GM19324 (cell line): ENCODE measurements at regions not wholly inside any gene's neighbourhood (a gene's known extent, or its start where the extent isn't known, plus 50 kb on each side); places are given as distances from the start of the nearest gene placed in this dataset.

Source experiments
- ATAC-seq: cut with Tn5 transposase; IDR thresholded peaks from one replicate; pipeline ENCODE4 v1.9.1; 2021; ENCODE audit warnings: mild to moderate bottlenecking, moderate library complexity; ENCODE audit not compliant: unreplicated experiment, low FRiP score

GRCh38 chr10:128451879-128452278 is 325.7 kb upstream of the MKI67 start:
- no peak for ATAC-seq

DNA sequence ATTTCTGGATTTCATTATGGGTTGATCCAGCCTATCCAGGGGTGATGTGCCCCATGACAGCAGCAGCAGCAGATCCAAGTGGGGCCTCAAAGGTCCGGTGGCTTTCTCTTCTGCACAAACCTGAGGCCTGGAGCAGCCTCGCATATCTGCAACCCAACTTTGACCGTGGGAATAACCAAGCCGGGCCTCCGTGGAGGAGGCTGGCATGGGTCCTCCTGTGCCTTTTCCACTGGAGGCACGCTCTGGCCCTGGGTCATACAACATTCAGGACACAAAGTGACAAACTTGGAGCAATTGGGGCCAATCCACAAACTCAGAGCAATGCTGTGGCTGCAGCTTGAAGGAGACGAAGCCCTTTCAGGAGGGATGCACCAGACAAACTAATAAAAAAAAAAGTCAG is 330.0 kb upstream of the MKI67 start:
- ATAC-seq = no peak

DNA sequence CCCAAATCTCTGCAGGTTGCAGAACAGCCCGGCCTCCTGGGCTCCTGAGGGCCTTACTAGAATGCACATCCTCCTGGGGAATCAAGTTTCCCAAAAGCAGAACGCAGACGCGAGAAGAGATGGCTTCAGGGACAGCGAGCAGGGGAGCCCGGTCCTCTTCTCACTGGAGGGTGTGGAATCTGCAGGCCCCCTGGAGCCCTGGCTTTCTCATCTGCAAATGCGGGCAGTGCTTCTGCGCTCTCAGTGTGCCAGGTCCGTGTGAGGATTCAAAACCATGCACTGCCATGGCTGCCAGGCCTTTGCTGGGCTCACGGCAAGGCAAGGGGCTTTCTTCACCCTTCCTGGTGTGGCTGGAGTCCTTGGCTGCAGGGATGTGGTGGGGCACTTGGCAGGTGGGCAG is 330.9 kb upstream of the MKI67 start:
- ATAC-seq = no peak

DNA sequence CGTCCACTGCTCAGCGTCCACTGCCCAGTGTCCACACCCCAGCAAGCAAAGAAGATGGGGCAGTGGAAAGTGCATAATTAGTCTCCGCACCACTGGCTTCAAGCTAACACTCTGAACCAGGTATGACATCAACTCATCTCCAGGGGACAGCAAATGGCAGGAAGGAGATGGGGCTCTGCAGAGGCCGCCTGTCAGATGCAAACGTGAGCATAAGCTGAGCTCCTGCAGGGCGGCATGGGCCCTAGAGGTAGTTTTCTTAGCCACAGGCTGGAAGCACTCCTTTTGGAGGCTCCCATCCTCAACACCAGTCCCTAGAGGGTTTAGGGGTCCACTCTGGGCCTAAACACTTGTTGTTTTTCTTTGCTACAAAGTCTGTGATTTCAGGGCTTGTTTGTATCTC is 335.8 kb upstream of the MKI67 start:
- ATAC-seq = no peak

GRCh38 chr10:128462844-128463243 is 336.6 kb upstream of the MKI67 start:
- no peak for ATAC-seq

- no peak for ATAC-seq
Observed at GRCh38 chr10:128463991-128464760, 338.0 kb upstream of the MKI67 start.

GRCh38 chr10:128465697-128466096 is 339.5 kb upstream of the MKI67 start:
- no peak for ATAC-seq

DNA sequence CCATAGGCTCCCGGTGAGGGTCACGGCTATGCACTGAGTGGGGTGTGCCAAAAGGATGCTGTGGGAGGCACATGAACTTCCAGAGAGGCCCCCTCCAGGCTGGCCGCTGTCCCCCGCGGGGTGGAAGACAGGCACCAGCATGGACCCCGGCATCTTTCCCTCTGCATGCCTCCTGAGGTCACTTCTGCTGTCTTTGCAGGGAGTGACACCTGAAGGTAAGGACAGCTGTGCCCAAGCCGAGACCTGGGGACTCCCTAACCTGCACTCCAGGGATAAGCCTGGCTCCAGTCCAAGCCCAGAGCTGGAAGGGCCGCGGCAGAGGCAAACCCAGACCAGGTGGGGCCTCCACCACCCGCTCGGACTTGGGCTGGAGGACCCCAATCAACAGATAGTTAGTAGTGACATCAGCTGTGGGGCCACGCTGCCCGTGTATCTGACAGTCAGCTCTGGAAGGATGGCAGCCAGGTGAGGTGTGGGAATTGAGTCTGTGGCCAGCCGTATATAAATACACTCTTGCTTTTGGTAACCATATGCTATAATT is 340.7 kb upstream of the MKI67 start:
- ATAC-seq = no peak

GRCh38 chr10:128468462-128468861 is 342.2 kb upstream of the MKI67 start:
- no peak for ATAC-seq

GRCh38 chr10:128469515-128469914 is 343.3 kb upstream of the MKI67 start:
- no peak for ATAC-seq

DNA sequence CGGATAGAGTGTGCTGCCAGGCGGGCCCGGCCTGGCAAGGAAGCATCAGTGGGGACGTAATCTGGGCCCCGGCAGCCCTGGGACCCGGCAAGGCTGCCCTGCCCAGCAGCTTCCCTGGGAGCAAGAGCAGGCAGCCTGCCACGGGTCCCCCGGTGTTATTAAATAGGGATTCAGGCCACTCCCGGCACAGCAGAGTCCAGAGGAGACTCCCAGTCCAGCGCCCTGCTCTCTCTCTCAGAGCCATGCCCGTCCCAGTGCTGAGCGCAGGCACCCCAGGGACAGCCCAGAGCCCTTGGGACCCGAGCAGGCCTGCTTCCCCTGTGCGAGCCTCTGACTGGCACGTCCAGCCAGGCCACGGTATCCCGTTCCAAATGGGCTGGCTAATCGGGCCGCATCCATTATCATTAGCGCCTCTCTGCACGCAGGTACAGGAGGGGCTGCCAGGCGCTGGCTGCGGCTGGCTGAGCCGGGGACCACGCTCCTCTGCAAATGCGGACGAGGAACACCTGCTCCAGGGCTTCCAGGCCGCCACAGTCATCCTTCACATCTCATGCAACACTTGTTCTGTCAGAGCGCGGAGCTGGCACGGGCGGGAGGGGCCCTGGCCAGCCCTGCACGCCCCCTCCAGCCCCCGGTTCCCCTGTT is 344.2 kb upstream of the MKI67 start:
- no peak for ATAC-seq

DNA sequence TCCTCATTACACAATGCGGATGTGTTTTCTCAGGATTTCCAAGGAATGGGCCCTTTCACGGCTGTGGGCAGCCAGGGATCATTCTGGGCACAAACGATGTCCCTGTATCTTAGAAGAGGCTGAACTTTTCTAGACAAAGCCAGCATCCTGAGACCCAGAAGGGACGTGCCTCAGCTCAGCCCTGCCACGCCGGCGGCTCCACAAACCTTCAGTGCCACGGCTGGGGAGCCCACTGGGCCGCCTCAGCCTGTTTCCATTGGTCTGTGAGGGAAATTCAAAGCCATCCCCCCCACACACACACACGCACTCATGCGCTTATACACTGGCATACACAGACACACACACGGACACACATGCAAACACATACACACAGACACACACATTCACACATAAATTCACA is 344.9 kb upstream of the MKI67 start:
- ATAC-seq = no peak

DNA sequence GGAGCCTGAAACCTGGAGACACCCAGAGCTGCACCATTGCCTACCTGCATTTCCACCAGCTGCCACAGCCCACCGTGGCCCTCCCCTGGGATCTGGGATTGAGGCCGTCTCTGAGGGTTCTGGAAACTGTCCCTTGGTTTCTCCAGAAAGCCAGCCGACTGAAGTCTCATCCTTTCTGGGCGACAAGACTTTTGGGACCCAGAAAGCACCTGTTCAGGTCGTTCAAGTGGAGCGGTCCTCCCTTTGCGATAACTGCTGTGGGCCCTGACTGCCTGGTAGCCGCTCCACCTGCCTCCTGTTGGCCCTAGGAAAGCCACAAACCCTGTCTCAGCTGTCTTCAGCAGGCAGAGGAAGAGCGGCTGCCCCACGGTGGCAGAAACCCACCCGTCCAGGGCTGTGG is 346.0 kb upstream of the MKI67 start:
- no peak for ATAC-seq

DNA sequence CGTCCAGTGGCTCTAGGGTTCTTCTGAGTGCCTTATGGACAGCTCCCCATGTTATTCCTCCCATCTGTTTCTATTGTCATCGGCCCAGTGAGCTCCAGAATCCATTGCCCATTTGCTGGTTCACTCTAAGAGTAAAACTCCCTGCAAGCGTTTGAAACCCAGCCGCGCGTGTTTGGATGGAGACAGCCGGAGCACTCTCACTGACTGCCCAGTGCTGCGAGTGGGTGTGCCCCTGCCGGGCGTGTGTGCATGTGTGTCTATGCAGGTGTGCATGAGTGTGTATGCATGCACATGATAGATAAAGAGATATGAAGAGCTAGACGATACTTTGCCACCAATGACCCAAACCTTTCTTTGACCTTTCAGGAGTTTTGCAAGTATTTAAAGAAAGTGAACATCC is 347.2 kb upstream of the MKI67 start:
- no peak for ATAC-seq

GRCh38 chr10:128473911-128474310 is 347.7 kb upstream of the MKI67 start:
- no peak for ATAC-seq

DNA sequence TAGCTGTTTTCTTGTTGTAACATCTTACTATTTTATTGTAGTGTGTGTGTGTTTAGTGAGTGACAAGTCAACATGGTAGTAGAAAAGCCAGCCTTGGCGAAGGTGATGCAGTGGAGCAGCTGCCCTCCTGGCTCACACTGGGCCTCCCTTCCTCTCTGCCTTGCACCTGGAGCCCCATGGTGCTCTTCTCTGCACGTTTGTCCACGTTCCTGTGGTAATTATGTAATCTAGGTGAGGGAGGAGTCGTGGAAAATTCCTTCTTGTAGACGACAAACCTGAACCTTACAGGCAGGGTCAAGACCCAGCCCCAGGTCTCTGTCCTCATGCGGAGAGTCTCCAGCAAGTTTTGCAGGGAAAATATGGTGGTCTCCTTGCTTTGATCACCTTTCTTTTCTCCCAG is 348.3 kb upstream of the MKI67 start:
- no peak for ATAC-seq

GRCh38 chr10:128475686-128476367 is 349.6 kb upstream of the MKI67 start:
- ATAC-seq = no peak

DNA sequence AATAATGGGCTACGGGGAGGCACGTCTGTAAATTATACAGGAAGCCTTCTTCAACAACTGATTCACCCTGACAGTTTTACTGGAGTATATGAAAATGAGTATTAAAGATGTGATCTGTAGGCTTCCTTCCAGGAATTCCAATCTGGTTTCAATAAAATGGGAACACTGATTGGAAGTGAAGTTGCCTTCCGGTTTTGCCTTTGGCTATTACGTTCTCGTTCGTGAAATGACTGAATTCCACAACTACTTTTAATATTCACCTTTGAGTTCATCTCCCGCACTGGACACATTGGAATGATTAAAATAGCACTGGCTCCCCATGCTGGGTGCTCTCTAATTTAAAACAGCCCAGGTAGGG is 350.1 kb upstream of the MKI67 start:
- ATAC-seq = no peak

DNA sequence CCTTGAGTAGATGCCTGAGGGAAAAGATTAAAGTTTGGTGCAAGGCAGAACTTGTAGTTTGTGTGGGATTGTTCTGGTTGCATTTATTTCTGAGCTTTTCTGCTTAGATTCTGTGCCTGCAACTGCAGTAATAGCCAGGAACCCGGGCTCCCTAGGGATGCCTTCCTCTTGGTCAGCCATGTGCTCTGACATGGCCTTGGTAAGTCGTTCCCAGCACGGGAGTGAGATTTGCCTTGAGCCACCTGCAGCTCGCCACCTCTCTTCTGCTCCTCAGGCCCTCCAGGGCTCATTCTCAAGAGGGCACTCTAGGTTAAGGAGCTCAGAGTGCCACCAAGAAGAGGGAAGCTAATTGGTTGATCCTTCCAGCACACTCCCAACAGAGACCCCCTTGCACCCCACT is 350.6 kb upstream of the MKI67 start:
- ATAC-seq = no peak

DNA sequence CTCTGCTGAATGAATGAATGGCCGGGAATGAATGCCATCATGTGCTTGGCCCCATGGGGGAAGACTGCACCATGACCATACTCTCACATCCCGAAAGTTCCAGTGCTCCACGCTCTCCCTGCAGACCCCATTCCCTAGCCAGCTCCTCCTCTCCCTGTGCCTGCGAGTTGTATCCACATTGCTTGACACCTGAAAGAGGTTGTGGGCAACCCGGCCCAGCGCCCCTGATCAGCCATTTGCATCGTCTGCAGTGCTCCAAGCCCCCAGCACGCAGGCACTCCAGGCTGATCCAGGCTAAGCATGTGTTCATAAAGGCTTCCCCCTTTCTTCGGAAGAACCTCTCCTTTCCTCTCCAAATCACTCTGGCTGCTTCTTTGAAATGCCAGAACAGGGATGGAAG is 354.4 kb upstream of the MKI67 start:
- ATAC-seq = no peak

DNA sequence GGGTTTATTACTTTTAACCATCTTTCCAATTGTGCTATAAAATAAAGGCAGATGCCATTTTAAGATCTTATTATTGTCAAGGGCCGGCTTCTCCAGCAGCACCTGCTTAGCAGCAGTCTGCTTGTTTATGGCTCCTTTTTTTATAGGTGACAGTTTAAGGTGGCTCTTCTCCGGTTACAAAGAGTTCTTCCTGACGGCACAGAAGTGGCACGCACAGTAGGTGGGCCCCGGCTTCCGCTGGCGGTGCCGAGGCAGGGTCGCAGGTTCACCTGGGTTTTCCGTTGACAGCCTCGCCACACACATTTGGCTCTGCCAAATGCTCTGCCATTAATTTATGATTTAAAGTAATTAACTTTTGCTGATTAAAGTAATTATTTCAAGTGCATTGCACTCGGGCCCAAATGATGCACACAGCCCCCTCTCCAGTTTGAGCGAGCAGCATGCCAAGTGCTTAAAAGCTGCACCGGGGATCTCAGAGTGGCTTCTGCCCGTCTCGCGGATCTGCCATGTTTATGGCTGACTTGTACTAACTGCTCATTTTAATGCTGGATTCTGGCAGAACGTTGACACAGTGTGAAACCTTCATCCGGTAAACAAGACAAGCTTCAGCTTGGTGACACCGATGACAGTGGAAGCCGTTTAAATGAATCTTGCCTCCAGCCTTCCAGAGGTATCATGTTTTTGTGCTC is 355.1 kb upstream of the MKI67 start:
- ATAC-seq = no peak
